Head of caudate nucleus (tissue), 42 donors: ENCODE measurements at regions not wholly inside any gene's neighbourhood (a gene's known extent, or its start where the extent isn't known, plus 50 kb on each side); places are given as distances from the start of the nearest gene placed in this dataset.
"Not testable (repeated sequence)": the region's sequence is repeated elsewhere in the genome, so short reads cannot be mapped to it uniquely, and the experiment has no call there.

Experiments used
- DNase-seq, 42 donors: peaks; one replicate each; pipeline versions ENCODE4 v3.0.0 to v3.0.0-alpha.2; 2020 to 2021; ENCODE audit warnings: mixed read lengths in 7 of 42
- intact Hi-C: fragments of 100-400 bp; cut with DNase I; formaldehyde crosslinking; loops from one replicate; pipeline ENCODE4 v1.15.0; 2022

DNA sequence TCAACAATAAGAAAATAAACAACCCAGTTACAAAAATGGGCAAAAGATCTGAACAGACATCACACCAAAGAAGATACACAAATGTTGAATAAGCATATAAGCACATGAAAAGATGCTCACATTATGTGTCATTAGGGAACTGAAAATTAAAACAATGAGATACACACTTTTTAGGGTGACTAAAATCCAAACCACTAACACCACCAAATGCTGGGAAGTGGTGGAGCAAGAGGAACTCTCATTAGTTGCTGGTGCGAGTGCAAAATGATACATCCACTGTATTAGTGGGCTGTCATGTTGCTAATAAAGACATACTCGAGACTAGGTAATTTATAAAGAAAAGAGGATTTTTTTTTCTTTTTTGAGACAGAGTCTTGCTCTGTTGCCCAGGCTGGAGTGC, 329.1 kb downstream of the TMEM38B start:
- intact Hi-C loops, result no loop called here
- DNase-seq, result no peak

DNA sequence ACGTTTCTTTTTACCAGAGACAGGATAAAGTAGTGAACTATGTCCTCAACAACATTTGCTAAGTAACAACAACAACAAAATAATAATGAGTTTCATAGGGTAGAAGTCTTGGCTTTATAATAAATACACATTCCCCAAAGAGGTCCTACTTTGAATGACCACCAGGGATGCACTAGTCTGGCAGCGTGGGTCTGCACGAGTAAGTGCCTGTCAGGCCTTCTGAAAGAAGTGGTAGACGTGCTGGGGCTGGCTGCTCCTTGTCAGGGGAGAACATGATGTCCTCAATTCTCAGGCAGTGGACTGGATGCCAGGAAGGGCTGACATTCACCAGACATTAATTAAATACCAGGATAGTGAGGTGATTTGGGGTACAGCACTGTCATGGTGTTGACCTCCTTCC, 331.1 kb downstream of the TMEM38B start:
- DNase-seq, result no peak

GRCh38 chr9:106030146-106030545, 335.8 kb downstream of the TMEM38B start:
- DNase-seq, intact Hi-C loops: not testable (repeated sequence)

More for the DNA sequence above, 331.1 kb downstream of the TMEM38B start:
- intact Hi-C loops, result no loop called here

DNA sequence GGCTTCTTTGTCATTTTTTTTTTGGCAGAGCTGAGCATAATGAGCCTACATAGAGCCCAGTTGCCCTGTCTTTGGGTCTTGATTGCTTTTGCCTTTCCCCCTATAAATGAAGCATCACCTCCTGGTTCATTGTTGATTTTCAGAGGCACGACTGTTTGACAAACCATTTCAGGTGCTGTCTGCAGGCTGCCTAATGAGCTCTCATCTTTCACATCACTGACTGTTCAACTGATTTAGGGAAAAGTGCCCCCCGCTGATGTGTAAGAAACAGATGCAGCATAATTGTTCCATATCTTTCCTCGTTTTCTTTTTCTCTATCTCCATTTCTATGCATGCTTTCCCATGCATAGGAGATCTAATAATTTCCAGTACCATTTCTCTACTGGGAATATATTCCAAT, 338.6 kb downstream of the TMEM38B start:
- DNase-seq, result no peak
- intact Hi-C loops, result no loop called here

DNA sequence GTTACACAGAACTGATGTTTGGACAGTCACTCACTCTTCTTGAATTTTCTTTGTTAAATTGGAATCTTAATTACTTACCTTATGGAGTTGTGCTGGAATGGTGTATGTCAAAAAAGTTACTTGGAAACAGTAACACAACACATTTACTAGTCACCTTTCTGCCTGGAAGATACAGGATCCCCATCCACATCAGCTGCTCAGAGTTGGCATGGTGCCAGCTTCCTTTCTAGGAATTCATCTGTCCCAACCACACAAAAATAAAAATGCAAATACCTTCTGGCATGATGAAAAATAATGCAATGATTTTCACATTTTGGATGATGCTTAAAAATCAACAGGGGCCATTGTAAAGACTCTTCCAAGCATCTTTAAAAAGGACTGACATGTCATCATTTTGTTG, 341.5 kb downstream of the TMEM38B start:
- DNase-seq, result peak in 3 of 42 donors; percentile 11 to 48 (median 30)
- intact Hi-C loops, result no loop called here

DNA sequence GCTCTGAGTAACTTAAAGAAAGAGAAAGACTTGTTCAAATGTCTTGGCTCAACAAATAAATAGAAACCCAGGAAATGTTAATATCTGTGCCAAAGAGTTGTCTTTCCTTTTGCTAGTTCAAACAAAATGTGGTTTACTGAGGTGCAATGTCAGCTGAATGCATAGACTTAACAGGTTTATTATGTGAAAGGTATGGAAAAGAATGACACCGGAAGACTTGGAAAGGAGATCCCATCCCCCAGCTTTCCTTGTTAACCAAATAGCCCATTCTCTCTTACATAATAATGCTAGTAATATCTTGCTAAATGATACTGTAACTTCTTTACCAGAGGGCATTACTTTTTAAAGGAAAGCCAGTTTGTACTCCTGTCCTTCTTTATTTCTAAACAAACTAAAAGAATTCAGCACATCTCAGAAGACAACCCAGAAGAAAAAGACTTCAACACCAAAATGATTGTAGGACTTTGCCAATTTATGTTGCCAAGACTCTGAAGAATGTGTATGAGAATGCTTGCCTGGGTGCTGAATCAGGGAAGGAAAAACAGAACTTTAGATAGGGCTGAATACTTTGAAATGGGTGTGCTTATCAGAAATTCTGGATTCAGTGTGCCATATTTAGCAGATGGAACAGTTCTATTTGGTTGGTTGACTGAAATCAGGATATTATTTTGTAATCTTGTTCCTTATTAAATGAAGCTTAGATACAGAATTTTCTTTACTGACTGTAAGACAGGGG, 344.1 kb downstream of the TMEM38B start:
- intact Hi-C loops, result no loop called here
- DNase-seq, result no peak

DNA sequence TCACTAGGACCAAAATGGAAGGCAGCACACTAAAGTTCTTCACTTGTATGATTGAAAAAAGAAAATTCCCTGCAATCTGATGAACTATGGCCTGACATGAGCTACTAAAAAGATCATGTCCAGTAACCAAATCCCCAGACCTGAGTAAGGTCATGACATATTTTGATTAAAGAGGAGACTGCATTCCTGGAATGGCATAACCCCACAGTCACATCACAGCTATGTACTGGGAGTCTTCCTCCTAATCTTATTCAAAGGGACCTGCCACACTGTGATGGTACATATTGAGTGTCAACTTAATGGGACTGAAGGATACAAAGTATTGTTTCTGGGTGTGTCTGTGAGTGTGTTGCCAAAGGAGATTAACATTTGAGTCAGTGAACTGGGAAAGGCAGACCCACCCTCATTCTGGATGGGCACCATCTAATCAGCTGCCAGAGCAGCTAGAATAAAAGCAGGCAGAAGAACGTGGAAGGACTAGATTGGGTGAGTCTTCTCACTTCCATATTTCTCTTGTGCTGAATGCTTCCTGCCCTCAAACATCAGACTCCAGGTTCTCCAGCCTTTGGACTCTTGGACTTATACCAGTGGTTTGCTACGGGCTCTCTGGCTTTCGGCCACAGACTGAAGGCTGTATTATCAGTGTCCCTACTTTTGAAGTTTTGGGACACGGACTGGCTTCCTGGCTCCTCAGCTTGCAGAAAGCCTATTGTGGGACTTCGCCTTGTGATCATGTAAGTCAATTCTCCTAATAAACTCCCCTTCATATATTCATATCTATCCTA, 345.0 kb downstream of the TMEM38B start:
- DNase-seq, result no peak
- intact Hi-C loops, result no loop called here

DNA sequence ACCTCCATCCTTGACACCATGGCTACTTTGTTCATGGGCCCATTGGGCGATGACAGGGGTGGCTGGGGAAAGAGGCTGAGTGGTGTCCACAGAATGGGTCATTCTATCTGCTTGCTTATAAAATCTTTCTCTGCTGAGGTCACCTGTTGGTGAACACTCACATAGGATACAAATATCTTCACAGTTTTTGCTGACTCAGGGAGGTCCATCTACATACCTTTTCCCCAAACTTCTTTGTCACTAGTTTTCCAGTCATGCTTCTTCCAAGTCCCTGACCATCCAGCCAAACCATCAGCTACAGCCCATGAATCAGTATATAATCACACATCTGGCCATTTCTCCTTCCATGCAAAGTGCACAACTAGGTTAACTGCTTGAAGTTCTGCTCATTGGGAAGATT, 347.6 kb downstream of the TMEM38B start:
- DNase-seq, intact Hi-C loops: not testable (repeated sequence)

DNA sequence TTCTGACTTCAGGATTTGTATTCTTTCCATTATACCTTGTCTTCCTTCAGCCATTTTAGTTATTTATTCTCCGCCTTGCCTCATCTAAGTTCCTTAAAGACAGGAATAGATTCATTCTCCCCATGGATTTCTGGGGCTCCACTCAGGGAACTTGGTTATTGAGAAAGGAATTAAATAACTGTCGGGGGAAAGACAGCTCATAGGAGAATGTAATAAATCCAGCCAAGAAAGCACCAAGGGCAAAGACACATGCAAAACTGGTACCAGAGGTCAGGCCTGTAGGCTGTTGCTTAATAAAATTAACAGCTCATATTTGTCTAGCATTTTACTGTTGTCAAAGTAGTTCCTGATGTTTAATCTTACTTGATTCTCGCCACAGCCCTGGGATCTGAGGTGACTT, 357.2 kb downstream of the TMEM38B start:
- no peak for DNase-seq

GRCh38 chr9:106052166-106052565, 357.8 kb downstream of the TMEM38B start:
- intact Hi-C loops, result no loop called here
- DNase-seq, result no peak

More for the DNA sequence above, 357.2 kb downstream of the TMEM38B start:
- intact Hi-C loops, result no loop called here

- no peak for DNase-seq
- intact Hi-C loops, result no loop called here
Measured at GRCh38 chr9:106052735-106053134, 358.4 kb downstream of the TMEM38B start.

GRCh38 chr9:106056328-106056727, 362.0 kb downstream of the TMEM38B start:
- intact Hi-C loops, result no loop called here
- no peak for DNase-seq

DNA sequence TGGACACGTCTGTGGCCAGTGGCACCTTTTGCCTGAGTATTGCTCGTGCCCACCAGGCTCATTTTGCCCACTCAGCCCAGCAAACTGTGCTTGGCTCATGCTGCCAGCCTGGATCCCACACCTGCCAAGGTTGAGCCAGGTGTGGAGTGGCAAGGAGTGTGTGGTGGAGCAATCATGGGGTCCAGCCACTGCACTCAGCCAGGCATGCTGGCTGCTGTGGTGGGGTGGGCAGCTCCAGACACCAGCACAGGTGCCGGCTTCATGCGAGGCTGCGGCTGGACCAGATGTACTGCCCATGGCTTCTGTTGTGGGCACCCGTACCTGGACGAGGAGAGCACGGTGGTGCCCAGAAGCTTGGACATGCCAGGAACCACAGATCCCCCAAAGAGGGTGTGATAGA, 364.1 kb downstream of the TMEM38B start:
- no peak for DNase-seq
- intact Hi-C loops, result no loop called here

- intact Hi-C loops, result no loop called here
Measured at GRCh38 chr9:106059886-106060285, 365.5 kb downstream of the TMEM38B start.

GRCh38 chr9:106060885-106061284, 366.5 kb downstream of the TMEM38B start:
- no peak for DNase-seq
- intact Hi-C loops, result no loop called here

More at GRCh38 chr9:106059886-106060285, 365.5 kb downstream of the TMEM38B start:
- peak in 9 of 42 donors; percentile 3 to 28 (median 17) for DNase-seq

DNA sequence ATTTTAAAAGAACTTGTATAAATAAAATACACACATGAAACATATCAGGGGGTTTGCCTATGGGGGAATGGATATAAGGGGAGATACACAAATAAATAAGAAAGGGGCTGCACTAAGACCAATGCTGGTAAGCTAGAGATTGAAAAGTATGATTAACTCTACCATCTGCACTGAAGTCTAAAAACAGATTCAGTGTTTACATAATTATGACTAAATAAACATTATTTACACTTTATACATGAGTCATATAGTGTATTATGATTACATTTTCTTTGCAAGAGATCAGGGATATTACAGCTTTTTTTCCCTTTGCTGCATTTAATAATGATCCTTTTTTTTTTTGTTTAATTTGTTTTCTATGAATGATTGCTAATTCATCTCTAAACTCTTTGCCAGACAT, 367.9 kb downstream of the TMEM38B start:
- intact Hi-C loops, result no loop called here
- no peak for DNase-seq

GRCh38 chr9:106065136-106065535, 370.8 kb downstream of the TMEM38B start:
- intact Hi-C loops, result no loop called here
- no peak for DNase-seq

GRCh38 chr9:106065579-106066214, 371.4 kb downstream of the TMEM38B start:
- no peak for DNase-seq
- intact Hi-C loops, result no loop called here

DNA sequence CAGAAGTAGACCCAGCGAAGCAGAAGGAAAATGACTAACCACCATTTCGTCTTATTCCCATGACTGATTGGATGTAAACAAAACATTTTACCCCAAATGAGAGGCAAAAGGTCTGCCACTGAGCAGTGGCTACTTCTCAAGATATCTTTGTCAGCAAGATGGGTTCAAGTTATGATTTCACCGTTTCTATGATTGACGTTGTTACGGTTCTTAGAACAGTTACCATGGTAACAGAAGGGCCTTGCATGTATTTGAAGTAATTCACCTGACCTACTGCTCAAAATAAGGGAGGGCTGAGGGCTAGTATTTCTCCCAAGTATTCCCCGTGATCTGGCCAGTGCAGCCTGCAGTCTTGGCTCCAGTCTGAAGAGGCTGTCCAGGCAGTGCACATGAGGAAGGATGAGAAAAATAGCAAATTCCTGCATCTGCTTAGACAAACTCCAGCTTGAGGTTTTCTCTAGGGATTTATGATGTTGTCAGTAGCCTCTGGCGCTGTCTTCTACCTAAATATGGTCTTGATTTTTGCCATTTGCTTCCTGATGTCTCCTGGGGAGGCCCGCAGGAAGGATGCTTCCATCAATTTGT, 372.7 kb downstream of the TMEM38B start:
- no peak for DNase-seq
- intact Hi-C loops, result no loop called here

- intact Hi-C loops, result no loop called here
- no peak for DNase-seq
Measured at GRCh38 chr9:106069241-106069640, 374.9 kb downstream of the TMEM38B start.
